Globus pallidus (tissue), 1 donor: ENCODE measurements at regions not wholly inside any gene's neighbourhood (a gene's known extent, or its start where the extent isn't known, plus 50 kb on each side); places are given as distances from the start of the nearest gene placed in this dataset.
"Not testable (repeated sequence)": the region's sequence is repeated elsewhere in the genome, so short reads cannot be mapped to it uniquely, and the experiment has no call there.

Source experiments
- DNase-seq: peaks from one replicate; pipeline ENCODE4 v3.0.0-alpha.2; 2015; ENCODE audit warnings: low spot score

DNA sequence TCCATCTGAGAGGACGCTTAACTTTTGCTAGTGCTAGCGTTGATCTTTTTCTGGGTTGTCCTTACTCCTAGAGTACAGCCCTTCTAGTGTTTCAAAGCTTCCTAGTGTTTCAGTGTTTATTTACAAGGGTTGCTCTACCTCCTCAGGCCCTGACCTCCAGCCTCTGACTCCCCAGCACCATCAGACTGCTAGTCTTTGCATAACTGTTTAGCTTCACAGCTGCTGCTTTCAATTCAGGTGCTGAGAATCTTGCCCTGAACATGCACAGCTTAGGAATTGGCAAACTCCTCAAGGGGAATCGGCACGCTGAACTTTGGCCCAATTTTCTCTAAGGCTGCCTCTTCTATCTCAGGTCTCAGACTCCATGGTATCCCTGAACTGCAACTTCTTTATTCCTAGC lies 52.9 kb downstream of the OR52B4 start:
- not testable (repeated sequence) for DNase-seq

DNA sequence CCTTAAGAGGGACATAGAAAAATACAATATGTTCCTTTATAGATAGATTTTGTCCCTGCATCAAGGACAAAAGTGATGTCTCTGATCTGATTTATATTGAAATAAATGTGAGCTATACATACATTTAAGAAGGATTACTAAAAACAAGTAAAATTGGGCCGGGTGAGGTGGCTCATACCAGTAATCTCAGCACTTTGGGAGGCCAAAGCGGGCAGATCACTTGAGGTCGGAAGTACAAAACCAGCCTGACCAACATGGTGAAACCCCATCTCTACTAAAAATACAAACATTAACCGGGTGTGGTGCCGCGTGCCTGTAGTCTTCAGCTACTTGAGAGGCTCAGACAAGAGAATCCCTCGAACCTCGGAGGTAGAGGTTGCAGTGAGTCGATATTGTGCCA lies 91.0 kb downstream of the OR52B4 start:
- not testable (repeated sequence) for DNase-seq

- not testable (repeated sequence) for DNase-seq
Measured at GRCh38 chr11:4251085-4251484, 117.1 kb downstream of the OR52B4 start.

GRCh38 chr11:4249475-4249874 lies 118.7 kb downstream of the OR52B4 start:
- not testable (repeated sequence) for DNase-seq

GRCh38 chr11:4237771-4238170 lies 130.4 kb downstream of the OR52B4 start:
- DNase-seq: not testable (repeated sequence)

DNA sequence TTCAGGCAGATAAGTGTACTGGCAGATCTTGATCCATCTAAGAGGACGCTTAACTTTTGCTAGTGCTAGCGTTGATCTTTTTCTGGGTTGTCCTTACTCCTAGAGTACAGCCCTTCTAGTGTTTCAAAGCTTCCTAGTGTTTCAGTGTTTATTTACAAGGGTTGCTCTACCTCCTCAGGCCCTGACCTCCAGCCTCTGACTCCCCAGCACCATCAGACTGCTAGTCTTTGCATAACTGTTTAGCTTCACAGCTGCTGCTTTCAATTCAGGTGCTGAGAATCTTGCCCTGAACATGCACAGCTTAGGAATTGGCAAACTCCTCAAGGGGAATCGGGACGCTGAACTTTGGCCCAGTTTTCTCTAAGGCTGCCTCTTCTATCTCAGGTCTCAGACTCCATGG lies 124.3 kb downstream of the RRM1 start:
- not testable (repeated sequence) for DNase-seq

GRCh38 chr11:4213746-4214145 lies 119.1 kb downstream of the RRM1 start:
- DNase-seq: no peak

GRCh38 chr11:4211991-4212390 lies 117.4 kb downstream of the RRM1 start:
- no peak for DNase-seq

- DNase-seq: no peak
Measured at GRCh38 chr11:4203603-4204360, 109.2 kb downstream of the RRM1 start.

GRCh38 chr11:4202749-4203148 lies 108.2 kb downstream of the RRM1 start:
- DNase-seq: no peak

DNA sequence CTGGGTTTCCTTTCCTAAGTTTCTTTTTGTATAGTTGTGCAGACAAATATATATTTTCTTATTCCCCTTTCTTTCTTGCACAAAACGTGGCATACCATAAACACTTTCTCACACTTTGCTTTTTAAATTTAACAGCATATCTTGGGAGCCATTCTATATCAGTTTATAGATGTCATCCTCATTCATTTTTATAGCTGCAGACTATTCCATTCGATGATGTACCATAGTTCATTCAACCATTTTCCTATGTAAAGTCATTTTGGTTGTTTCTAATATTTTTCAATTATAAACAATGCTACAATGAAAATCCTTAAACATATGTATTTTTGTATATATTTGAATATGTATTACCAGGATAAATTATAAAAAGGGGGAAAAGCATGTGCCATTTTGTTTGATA lies 102.5 kb downstream of the RRM1 start:
- no peak for DNase-seq

- no peak for DNase-seq
Measured at GRCh38 chr11:4195909-4196308, 101.3 kb downstream of the RRM1 start.

- no peak for DNase-seq
Measured at GRCh38 chr11:4194889-4195288, 100.3 kb downstream of the RRM1 start.

- peak; percentile 20 for DNase-seq
Measured at GRCh38 chr11:4191031-4191571, 96.5 kb downstream of the RRM1 start.

DNA sequence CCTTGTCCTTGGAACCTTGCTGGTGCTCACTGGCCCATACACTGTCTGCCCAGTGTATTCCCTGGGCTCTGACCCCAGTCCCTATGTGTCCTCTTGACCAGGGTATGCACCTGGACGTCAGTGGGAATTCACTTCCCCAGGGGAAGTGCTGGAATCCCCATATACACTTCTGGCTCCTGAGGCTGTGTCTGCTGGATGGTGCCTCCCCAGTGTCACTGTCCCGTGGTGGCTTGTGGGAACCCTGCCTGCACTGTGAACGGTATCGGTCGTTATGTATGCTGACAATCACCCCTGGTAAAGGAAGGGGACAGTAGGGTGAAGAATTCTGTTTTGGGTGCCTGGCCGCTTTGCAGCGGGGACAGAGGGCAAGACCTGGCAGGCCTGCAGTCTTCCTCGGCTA lies 95.9 kb downstream of the RRM1 start:
- no peak for DNase-seq

DNA sequence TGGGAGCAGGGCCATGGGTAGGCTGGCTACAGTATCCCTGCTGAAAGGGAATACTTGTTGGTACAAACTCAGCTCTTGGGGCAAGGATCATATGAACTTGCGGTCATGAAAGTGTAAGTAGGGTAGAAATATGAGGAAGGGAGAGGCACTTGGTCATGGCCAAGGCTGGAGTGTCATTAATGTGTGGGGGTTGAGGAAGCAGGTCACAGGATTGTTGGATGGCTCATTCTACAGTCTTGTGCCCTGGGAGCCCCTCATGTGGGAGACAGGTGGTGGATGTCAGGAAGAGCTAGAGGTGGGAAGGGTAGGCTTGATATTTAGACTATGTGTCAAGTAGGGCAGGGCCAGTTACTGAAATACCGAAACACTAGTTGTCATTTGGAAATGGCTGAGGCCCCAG lies 95.5 kb downstream of the RRM1 start:
- no peak for DNase-seq
